SK-N-SH (cell line): ENCODE measurements at regions not wholly inside any gene's neighbourhood (a gene's known extent, or its start where the extent isn't known, plus 50 kb on each side); places are given as distances from the start of the nearest gene placed in this dataset.

Source experiments
- CTCF ChIA-PET: fragments of 300-600, 350-600 bp; formaldehyde crosslinking; extraction: SDS; loops from one replicate; lab custom pipeline; 2021; lab: Yijun Ruan, JAX
- POLR2A ChIA-PET: fragments of 350-600 bp; sonication (Branson Sonifier 250); formaldehyde crosslinking; extraction: SDS; loops from one replicate; lab custom pipeline; 2020; ENCODE audit warnings: antibody characterized with exemption, inconsistent platforms; lab: Yijun Ruan, JAX
- DNase-seq: peaks from one replicate; pipeline ENCODE4 v3.0.0; 2012
- H2AFZ ChIP-seq: fragments of 200-600 bp; sonication (generic); 2 replicates; pipeline ENCODE4 v1.8.1; 2016; ENCODE audit warnings: antibody characterized with exemption, mild to moderate bottlenecking, low read depth
- H3F3A ChIP-seq: fragments of 200-600 bp; sonication (generic); replicated peaks from 2 replicates; pipeline ENCODE3; 2016; ENCODE audit warnings: antibody characterized with exemption, mild to moderate bottlenecking; ENCODE audit not compliant: insufficient read depth
- H3K27ac ChIP-seq, 2 experiments: fragments of 200-500 bp in 1 of 2; fragments of 200-600 bp in 1 of 2; sonication (Bioruptor generic) in 1 of 2; sonication (generic), shearing (Covaris generic) in 1 of 2; 2 replicates each; pipeline versions ENCODE4 v1.5.1 to v1.6.1; 2014 to 2016; ENCODE audit warnings: low read depth in 2 of 2, inconsistent platforms in 1 of 2, low read length in 1 of 2, mild to moderate bottlenecking in 1 of 2, mixed read lengths in 1 of 2
- H3K27me3 ChIP-seq: fragments of 200-600 bp; sonication (generic), shearing (Covaris generic); 2 replicates; pipeline ENCODE4 v1.6.1; 2016; ENCODE audit warnings: mixed run types; ENCODE audit not compliant: insufficient read depth
- H3K36me3 ChIP-seq, 2 experiments: fragments of 200-500 bp in 1 of 2; fragments of 200-600 bp in 1 of 2; sonication (Bioruptor generic) in 1 of 2; sonication (generic) in 1 of 2; replicated peaks in 1 of 2; 2 replicates each; pipeline versions ENCODE3 to v1.5.1; 2014 to 2016; ENCODE audit warnings: low read length in 1 of 2, mild to moderate bottlenecking in 1 of 2; ENCODE audit not compliant: insufficient read depth in 2 of 2, control insufficient read depth in 1 of 2
- H3K4me1 ChIP-seq, 2 experiments: fragments of 200-500 bp in 1 of 2; fragments of 200-600 bp in 1 of 2; sonication (Bioruptor generic) in 1 of 2; sonication (generic), shearing (Covaris generic) in 1 of 2; 2 replicates each; pipeline versions ENCODE4 v1.5.1 to v1.6.1; 2014 to 2016; ENCODE audit warnings: low read depth in 1 of 2, low read length in 1 of 2, mixed run types in 1 of 2; ENCODE audit not compliant: insufficient read depth in 2 of 2, control insufficient read depth in 1 of 2
- H3K4me2 ChIP-seq: fragments of 200-600 bp; sonication (generic), shearing (Covaris generic); 2 replicates; pipeline ENCODE4 v1.6.1; 2017; ENCODE audit warnings: mixed run types
- H3K4me3 ChIP-seq, 2 experiments: fragments of 200-500 bp in 1 of 2; fragments of 200-600 bp in 1 of 2; sonication (Bioruptor generic) in 1 of 2; sonication (generic), shearing (Covaris generic) in 1 of 2; 2 replicates each; pipeline versions ENCODE4 v1.5.1 to v1.8.1; 2014 to 2016; ENCODE audit warnings: low read depth in 2 of 2, inconsistent platforms in 1 of 2, low read length in 1 of 2, mild to moderate bottlenecking in 1 of 2, mixed read lengths in 1 of 2, moderate library complexity in 1 of 2
- H3K79me2 ChIP-seq: fragments of 200-600 bp; sonication (generic); 2 replicates; pipeline ENCODE4 v1.8.1; 2017; ENCODE audit warnings: mild to moderate bottlenecking; ENCODE audit not compliant: insufficient read depth
- H3K9ac ChIP-seq: fragments of 200-600 bp; sonication (generic); 2 replicates; pipeline ENCODE4 v1.6.1; 2017; ENCODE audit warnings: mixed run types
- H3K9me2 ChIP-seq: fragments of 200-600 bp; sonication (generic); 2 replicates; pipeline ENCODE4 v1.6.1; 2017; ENCODE audit warnings: mixed run types
- H3K9me3 ChIP-seq: fragments of 200-600 bp; sonication (generic); 2 replicates; pipeline ENCODE4 v1.6.1; 2017; ENCODE audit warnings: mixed run types, mild to moderate bottlenecking, moderate library complexity
- H4K20me1 ChIP-seq: fragments of 200-600 bp; sonication (generic); 2 replicates; pipeline ENCODE4 v1.6.1; 2017; ENCODE audit warnings: mild to moderate bottlenecking, mixed run types; ENCODE audit not compliant: insufficient read depth
- EP300 ChIP-seq, 2 experiments: IDR thresholded peaks; 2 replicates each; pipeline versions ENCODE4 v1.4.0 to v1.6.1; 2012; ENCODE audit warnings: borderline replicate concordance in 1 of 2, low read depth in 1 of 2, low read length in 1 of 2
- EZH2phosphoT487 ChIP-seq: fragments of 200-600 bp; sonication (generic); IDR thresholded peaks from 2 replicates; pipeline ENCODE4 v1.6.1; 2017; ENCODE audit warnings: low read depth, mixed run types, mild to moderate bottlenecking, antibody characterized with exemption, moderate library complexity, borderline replicate concordance
- FOXJ3 ChIP-seq: sonication (generic); formaldehyde crosslinking; IDR thresholded peaks from 2 replicates; pipeline ENCODE4 v1.5.1; 2020; ENCODE audit warnings: mild to moderate bottlenecking, missing genetic modification reagents
- GABPA ChIP-seq: IDR thresholded peaks from 2 replicates; pipeline ENCODE4 v1.4.0; 2012; ENCODE audit warnings: low read depth, mild to moderate bottlenecking
- MEF2A ChIP-seq: IDR thresholded peaks from 2 replicates; pipeline ENCODE4 v1.4.0; 2012; ENCODE audit warnings: low read depth, borderline replicate concordance
- NFIC ChIP-seq: IDR thresholded peaks from 2 replicates; pipeline ENCODE4 v1.4.0; 2012; ENCODE audit warnings: borderline replicate concordance
- NRF1 ChIP-seq: IDR thresholded peaks from 2 replicates; pipeline ENCODE4 v1.6.1; 2012; ENCODE audit warnings: low read depth, mild to moderate bottlenecking, low read length
- RFX5 ChIP-seq: IDR thresholded peaks from 2 replicates; pipeline ENCODE4 v1.6.1; 2012; ENCODE audit warnings: mild to moderate bottlenecking, improper control_type of control experiment, low read length
- SMC3 ChIP-seq: IDR thresholded peaks from 2 replicates; pipeline ENCODE4 v1.6.1; 2012; ENCODE audit warnings: low read depth, low read length, improper control_type of control experiment
- TAF1 ChIP-seq: IDR thresholded peaks from 2 replicates; pipeline ENCODE4 v1.6.1; 2012; ENCODE audit warnings: low read depth, mild to moderate bottlenecking, low read length, moderate library complexity, borderline replicate concordance
- TCF12 ChIP-seq: IDR thresholded peaks from 2 replicates; pipeline ENCODE4 v1.4.0; 2012
- TEAD4 ChIP-seq: IDR thresholded peaks from 2 replicates; pipeline ENCODE4 v1.4.0; 2012; ENCODE audit warnings: mild to moderate bottlenecking, borderline replicate concordance; ENCODE audit not compliant: insufficient read depth
- WGBS: methylation state at CpG from one replicate; pipeline ENCODE4 v1.1.6; 2017; ENCODE audit warnings: low lambda C conversion rate; 5-methylcytosine and 5-hydroxymethylcytosine counted together
- TF ChIP-seq, protein P1 (sequence below): IDR thresholded peaks from 2 replicates; pipeline ENCODE4 v1.4.0; 2012; ENCODE audit warnings: low read depth
- TF ChIP-seq, protein P2 (sequence below): fragments of 150-350 bp; IDR thresholded peaks from 2 replicates; pipeline ENCODE4 v1.6.1; 2017; ENCODE audit warnings: antibody characterized with exemption, low read length, low read depth, borderline replicate concordance
- TF ChIP-seq, protein P3 (sequence below): IDR thresholded peaks from 2 replicates; pipeline ENCODE4 v1.4.0; 2012; ENCODE audit warnings: low read depth, borderline replicate concordance
- TF ChIP-seq, protein P4 (sequence below): fragments of 200-600 bp; sonication (generic); IDR thresholded peaks from 2 replicates; pipeline ENCODE4 v1.6.1; 2017; ENCODE audit warnings: antibody characterized with exemption, mild to moderate bottlenecking, moderate library complexity
- TF ChIP-seq, protein P5 (sequence below): IDR thresholded peaks from 2 replicates; pipeline ENCODE4 v1.4.0; 2012; ENCODE audit warnings: low read depth, borderline replicate concordance
- TF ChIP-seq, protein P6 (sequence below): IDR thresholded peaks from 2 replicates; pipeline ENCODE4 v1.6.1; 2012; ENCODE audit warnings: mild to moderate bottlenecking, low read depth, low read length, moderate library complexity

DNA sequence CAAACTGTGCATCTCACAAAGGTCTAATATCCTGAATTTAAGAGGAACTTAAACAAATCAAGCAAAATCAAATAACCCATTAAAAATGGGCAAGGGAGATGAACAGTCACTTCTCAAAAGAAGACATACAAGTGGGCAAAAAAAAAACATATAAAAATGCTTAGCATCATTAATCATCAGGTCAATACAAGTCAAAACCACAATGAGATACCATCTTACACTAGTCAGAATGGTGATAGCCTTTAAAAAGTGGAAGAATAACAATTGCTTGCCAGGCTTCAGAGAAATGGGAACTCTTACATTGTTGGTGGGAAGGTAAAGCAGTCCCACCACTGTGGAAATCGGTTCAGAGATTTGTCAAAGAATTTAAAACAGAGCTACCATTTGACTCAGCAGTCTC, 646.7 kb upstream of the PTCHD4 start:
- no peak overlapping the region for H3K4me3 ChIP-seq
- H3K9me2 ChIP-seq = no peaks in the 10 kb centered on the region
- TF ChIP-seq NFIC (no peak), RFX5 (no peak), EP300 (IDR thresholded peaks at IDR 0.05; ENCODE audit: borderline replicate concordance in 1 of 2, low read depth in 1 of 2, low read length in 1 of 2) (no peak), GABPA (no peak), SMC3 (no peak), FOXJ3 (no peak), EZH2phosphoT487 (no peak), MEF2A (no peak), TAF1 (no peak), NRF1 (no peak), TEAD4 (no peak), TCF12 (no peak)
- TF ChIP-seq, protein P1, sequence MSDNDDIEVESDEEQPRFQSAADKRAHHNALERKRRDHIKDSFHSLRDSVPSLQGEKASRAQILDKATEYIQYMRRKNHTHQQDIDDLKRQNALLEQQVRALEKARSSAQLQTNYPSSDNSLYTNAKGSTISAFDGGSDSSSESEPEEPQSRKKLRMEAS = no peak
- TF ChIP-seq, protein P2, sequence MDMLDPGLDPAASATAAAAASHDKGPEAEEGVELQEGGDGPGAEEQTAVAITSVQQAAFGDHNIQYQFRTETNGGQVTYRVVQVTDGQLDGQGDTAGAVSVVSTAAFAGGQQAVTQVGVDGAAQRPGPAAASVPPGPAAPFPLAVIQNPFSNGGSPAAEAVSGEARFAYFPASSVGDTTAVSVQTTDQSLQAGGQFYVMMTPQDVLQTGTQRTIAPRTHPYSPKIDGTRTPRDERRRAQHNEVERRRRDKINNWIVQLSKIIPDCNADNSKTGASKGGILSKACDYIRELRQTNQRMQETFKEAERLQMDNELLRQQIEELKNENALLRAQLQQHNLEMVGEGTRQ = no peak
- TF ChIP-seq, protein P3, sequence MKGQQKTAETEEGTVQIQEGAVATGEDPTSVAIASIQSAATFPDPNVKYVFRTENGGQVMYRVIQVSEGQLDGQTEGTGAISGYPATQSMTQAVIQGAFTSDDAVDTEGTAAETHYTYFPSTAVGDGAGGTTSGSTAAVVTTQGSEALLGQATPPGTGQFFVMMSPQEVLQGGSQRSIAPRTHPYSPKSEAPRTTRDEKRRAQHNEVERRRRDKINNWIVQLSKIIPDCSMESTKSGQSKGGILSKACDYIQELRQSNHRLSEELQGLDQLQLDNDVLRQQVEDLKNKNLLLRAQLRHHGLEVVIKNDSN = no peak
- TF ChIP-seq, protein P4, sequence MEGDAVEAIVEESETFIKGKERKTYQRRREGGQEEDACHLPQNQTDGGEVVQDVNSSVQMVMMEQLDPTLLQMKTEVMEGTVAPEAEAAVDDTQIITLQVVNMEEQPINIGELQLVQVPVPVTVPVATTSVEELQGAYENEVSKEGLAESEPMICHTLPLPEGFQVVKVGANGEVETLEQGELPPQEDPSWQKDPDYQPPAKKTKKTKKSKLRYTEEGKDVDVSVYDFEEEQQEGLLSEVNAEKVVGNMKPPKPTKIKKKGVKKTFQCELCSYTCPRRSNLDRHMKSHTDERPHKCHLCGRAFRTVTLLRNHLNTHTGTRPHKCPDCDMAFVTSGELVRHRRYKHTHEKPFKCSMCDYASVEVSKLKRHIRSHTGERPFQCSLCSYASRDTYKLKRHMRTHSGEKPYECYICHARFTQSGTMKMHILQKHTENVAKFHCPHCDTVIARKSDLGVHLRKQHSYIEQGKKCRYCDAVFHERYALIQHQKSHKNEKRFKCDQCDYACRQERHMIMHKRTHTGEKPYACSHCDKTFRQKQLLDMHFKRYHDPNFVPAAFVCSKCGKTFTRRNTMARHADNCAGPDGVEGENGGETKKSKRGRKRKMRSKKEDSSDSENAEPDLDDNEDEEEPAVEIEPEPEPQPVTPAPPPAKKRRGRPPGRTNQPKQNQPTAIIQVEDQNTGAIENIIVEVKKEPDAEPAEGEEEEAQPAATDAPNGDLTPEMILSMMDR = no peak
- TF ChIP-seq, protein P5, sequence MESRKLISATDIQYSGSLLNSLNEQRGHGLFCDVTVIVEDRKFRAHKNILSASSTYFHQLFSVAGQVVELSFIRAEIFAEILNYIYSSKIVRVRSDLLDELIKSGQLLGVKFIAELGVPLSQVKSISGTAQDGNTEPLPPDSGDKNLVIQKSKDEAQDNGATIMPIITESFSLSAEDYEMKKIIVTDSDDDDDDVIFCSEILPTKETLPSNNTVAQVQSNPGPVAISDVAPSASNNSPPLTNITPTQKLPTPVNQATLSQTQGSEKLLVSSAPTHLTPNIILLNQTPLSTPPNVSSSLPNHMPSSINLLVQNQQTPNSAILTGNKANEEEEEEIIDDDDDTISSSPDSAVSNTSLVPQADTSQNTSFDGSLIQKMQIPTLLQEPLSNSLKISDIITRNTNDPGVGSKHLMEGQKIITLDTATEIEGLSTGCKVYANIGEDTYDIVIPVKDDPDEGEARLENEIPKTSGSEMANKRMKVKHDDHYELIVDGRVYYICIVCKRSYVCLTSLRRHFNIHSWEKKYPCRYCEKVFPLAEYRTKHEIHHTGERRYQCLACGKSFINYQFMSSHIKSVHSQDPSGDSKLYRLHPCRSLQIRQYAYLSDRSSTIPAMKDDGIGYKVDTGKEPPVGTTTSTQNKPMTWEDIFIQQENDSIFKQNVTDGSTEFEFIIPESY = no peak
- TF ChIP-seq, protein P6, sequence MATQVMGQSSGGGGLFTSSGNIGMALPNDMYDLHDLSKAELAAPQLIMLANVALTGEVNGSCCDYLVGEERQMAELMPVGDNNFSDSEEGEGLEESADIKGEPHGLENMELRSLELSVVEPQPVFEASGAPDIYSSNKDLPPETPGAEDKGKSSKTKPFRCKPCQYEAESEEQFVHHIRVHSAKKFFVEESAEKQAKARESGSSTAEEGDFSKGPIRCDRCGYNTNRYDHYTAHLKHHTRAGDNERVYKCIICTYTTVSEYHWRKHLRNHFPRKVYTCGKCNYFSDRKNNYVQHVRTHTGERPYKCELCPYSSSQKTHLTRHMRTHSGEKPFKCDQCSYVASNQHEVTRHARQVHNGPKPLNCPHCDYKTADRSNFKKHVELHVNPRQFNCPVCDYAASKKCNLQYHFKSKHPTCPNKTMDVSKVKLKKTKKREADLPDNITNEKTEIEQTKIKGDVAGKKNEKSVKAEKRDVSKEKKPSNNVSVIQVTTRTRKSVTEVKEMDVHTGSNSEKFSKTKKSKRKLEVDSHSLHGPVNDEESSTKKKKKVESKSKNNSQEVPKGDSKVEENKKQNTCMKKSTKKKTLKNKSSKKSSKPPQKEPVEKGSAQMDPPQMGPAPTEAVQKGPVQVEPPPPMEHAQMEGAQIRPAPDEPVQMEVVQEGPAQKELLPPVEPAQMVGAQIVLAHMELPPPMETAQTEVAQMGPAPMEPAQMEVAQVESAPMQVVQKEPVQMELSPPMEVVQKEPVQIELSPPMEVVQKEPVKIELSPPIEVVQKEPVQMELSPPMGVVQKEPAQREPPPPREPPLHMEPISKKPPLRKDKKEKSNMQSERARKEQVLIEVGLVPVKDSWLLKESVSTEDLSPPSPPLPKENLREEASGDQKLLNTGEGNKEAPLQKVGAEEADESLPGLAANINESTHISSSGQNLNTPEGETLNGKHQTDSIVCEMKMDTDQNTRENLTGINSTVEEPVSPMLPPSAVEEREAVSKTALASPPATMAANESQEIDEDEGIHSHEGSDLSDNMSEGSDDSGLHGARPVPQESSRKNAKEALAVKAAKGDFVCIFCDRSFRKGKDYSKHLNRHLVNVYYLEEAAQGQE = no peak
- H3K9me3 ChIP-seq = 0 out of 2 replicates have a peak, but pooled peaks cover 4% of the 10 kb centered on the region
- WGBS = 0% methylated on average over 1 of the region's 1 CpG
- no peaks in the 10 kb centered on the region for H3K36me3 ChIP-seq
- CTCF ChIA-PET = no interaction called here
- no peaks in the 10 kb centered on the region for H3K27me3 ChIP-seq
- H3K4me2 ChIP-seq = no peak overlapping the region
- no peak for DNase-seq
- H3K79me2 ChIP-seq = no peaks in the 10 kb centered on the region
- no peak overlapping the region for H2AFZ ChIP-seq
- H3K9ac ChIP-seq = no peak overlapping the region
- H3K4me1 ChIP-seq = no peaks in the 10 kb centered on the region
- H4K20me1 ChIP-seq = no peaks in the 10 kb centered on the region
- H3K27ac ChIP-seq = no peak overlapping the region
- POLR2A ChIA-PET = no interaction called here
- no peaks in the 10 kb centered on the region for H3F3A ChIP-seq
